ENCODE measurements at regions not wholly inside any gene's neighbourhood (a gene's known extent, or its start where the extent isn't known, plus 50 kb on each side); places are given as distances from the start of the nearest gene placed in this dataset.
A peak's percentile ranks its signal among the peaks of the same experiment; 100 is the strongest.

DNA sequence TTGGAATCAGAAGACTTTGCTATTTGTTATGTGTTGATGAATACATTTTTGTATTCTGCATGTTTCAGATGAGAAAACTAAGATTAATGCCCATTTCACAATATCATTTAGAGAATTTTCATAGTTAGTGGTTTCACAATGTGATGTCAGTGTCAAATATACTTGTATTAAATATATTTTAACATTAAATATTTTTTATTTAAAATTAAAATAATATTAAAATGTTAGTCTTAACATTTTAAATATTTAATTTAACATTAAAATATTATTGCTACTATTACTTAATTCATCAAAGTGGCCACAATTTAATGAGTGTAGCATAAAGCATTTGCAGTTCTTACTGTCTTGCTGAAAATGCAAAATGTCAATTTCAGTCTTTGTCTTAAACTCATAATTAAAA is 478.8 kb downstream of the KCNJ2 start:
- DNase-seq = no peak
- no peaks in the 10 kb centered on the region for H3K4me1 ChIP-seq
- no peaks in the 10 kb centered on the region for H3K36me3 ChIP-seq
- H3K9me3 ChIP-seq = peaks cover 0 to 7% (median 5%) of the 10 kb centered on the region in 4 donors
- intact Hi-C loops (cut with DNase I; ENCODE audit: low total_unique reads) = no loop called here
- TF ChIP-seq EP300 (IDR thresholded peaks at IDR 0.05) = no peak
- H3K4me3 ChIP-seq = no peak overlapping the region
- no peak overlapping the region for H3K27ac ChIP-seq
- no peaks in the 10 kb centered on the region for H3K27me3 ChIP-seq

GRCh38 chr17:70653850-70654249 is 484.5 kb downstream of the KCNJ2 start:
- Histone ChIP-seq H3K27ac (no peak overlapping the region), H3K4me1 (no peaks in the 10 kb centered on the region), H3K36me3 (no peaks in the 10 kb centered on the region), H3K27me3 (no peaks in the 10 kb centered on the region), H3K4me3 (no peak overlapping the region), H3K9me3 (no peaks in the 10 kb centered on the region)
- WGBS, 5 donors = 44 to 60% (median 52%) methylated on average over 3 of the region's 3 CpGs
- intact Hi-C loops (cut with DNase I; ENCODE audit: low total_unique reads) = no loop called here
- TF ChIP-seq, protein P1, sequence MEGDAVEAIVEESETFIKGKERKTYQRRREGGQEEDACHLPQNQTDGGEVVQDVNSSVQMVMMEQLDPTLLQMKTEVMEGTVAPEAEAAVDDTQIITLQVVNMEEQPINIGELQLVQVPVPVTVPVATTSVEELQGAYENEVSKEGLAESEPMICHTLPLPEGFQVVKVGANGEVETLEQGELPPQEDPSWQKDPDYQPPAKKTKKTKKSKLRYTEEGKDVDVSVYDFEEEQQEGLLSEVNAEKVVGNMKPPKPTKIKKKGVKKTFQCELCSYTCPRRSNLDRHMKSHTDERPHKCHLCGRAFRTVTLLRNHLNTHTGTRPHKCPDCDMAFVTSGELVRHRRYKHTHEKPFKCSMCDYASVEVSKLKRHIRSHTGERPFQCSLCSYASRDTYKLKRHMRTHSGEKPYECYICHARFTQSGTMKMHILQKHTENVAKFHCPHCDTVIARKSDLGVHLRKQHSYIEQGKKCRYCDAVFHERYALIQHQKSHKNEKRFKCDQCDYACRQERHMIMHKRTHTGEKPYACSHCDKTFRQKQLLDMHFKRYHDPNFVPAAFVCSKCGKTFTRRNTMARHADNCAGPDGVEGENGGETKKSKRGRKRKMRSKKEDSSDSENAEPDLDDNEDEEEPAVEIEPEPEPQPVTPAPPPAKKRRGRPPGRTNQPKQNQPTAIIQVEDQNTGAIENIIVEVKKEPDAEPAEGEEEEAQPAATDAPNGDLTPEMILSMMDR (IDR thresholded peaks at IDR 0.05) = no peak
- TF ChIP-seq EP300 (IDR thresholded peaks at IDR 0.05) (no peak), POLR2A (IDR thresholded peaks at IDR 0.05) (no peak), POLR2AphosphoS5 (IDR thresholded peaks at IDR 0.05) (no peak)
- DNase-seq = no peak

- Histone ChIP-seq H3K4me3 (no peak overlapping the region), H3K27ac (no peak overlapping the region), H3K36me3 (no peaks in the 10 kb centered on the region), H3K27me3 (no peaks in the 10 kb centered on the region), H3K9me3 (no peaks in the 10 kb centered on the region), H3K4me1 (no peaks in the 10 kb centered on the region)
- peak in 1 of 2 donors; percentile 39 for DNase-seq
- intact Hi-C loops (cut with DNase I; ENCODE audit: low total_unique reads) = no loop called here
- TF ChIP-seq EP300 (IDR thresholded peaks at IDR 0.05) = no peak
- TF ChIP-seq, protein P1 (IDR thresholded peaks at IDR 0.05) = no peak
- no peak for TF ChIP-seq POLR2A (IDR thresholded peaks at IDR 0.05)
- TF ChIP-seq POLR2AphosphoS5 (IDR thresholded peaks at IDR 0.05) = no peak
- 58 to 80% (median 59%) methylated on average over 3 of the region's 3 CpGs for WGBS, 5 donors
Observed at GRCh38 chr17:70654706-70655105, 485.4 kb downstream of the KCNJ2 start.

DNA sequence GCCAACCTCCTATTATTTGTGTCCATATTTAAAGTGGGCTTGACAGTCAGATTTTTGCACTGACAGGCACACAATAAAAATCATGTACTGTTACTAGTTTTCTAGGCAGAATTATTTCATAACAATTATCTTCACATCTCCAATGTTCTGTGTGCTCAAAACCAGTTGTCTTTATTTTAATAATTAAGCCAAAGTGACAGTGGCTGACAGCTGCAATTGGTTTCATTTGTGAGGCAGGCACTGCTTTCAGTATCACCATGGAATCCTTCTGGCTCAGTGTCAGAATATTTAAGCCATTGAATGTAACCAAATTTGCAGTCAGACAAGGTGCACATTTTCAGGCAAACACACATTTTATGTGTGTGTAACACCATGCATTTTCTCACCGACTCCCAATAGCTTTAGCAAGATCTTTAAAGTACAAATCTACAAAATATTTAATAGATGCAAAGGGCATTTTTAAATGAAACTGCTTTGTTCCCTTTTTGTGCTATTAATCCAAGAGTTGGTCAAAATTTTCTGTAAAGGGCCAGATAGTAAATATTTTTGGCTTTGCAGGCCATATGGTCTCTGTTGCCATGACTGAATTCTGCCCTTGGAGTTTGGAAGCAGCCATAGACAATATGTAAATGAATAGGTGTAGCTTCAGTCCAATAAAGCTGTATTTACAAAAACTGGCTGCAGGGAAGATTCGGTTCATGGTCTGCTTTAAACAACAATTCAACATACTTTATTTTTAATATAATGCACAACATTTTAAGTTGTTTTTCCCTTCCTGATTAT is 486.0 kb downstream of the KCNJ2 start:
- Histone ChIP-seq H3K36me3 (no peaks in the 10 kb centered on the region), H3K9me3 (no peaks in the 10 kb centered on the region), H3K27me3 (no peaks in the 10 kb centered on the region), H3K27ac (no peak overlapping the region), H3K4me3 (no peak overlapping the region), H3K4me1 (no peaks in the 10 kb centered on the region)
- 68 to 75% (median 71%) methylated on average over 2 of the region's 2 CpGs for WGBS, 5 donors
- TF ChIP-seq POLR2AphosphoS5 (IDR thresholded peaks at IDR 0.05) (no peak), POLR2A (IDR thresholded peaks at IDR 0.05) (no peak), EP300 (IDR thresholded peaks at IDR 0.05) (no peak)
- TF ChIP-seq, protein P1 (IDR thresholded peaks at IDR 0.05) = no peak
- peak in 1 of 2 donors; percentile 32 for DNase-seq
- intact Hi-C loops (cut with DNase I; ENCODE audit: low total_unique reads) = no loop called here

GRCh38 chr17:70658317-70658716 is 489.0 kb downstream of the KCNJ2 start:
- Histone ChIP-seq H3K4me1 (no peaks in the 10 kb centered on the region), H3K36me3 (no peaks in the 10 kb centered on the region), H3K9me3 (no peaks in the 10 kb centered on the region), H3K4me3 (no peak overlapping the region), H3K27ac (no peak overlapping the region), H3K27me3 (no peaks in the 10 kb centered on the region)
- TF ChIP-seq POLR2AphosphoS5 (IDR thresholded peaks at IDR 0.05) (no peak), POLR2A (IDR thresholded peaks at IDR 0.05) (no peak), EP300 (IDR thresholded peaks at IDR 0.05) (no peak)
- TF ChIP-seq, protein P1 (IDR thresholded peaks at IDR 0.05) = no peak
- intact Hi-C loops (cut with DNase I; ENCODE audit: low total_unique reads) = no loop called here
- no peak for DNase-seq
- WGBS, 5 donors = 67 to 78% (median 76%) methylated on average over 3 of the region's 3 CpGs

Measured in stomach (tissue), 8 donors.